Gastroesophageal sphincter (tissue), 4 donors: ENCODE measurements at regions not wholly inside any gene's neighbourhood (a gene's known extent, or its start where the extent isn't known, plus 50 kb on each side); places are given as distances from the start of the nearest gene placed in this dataset.
"Not testable (repeated sequence)": the region's sequence is repeated elsewhere in the genome, so short reads cannot be mapped to it uniquely, and the experiment has no call there.

Experiments used
- ATAC-seq: fragments of 150-250 bp; one replicate; pipeline ENCODE4 v1.9.1; 2016; ENCODE audit warnings: mild to moderate bottlenecking, moderate library complexity
- H3K27ac ChIP-seq, 4 donors: fragments of 200-600 bp; sonication (generic) in 3 of 4; 1 replicate in 3 of 4; 2 replicates in 1 of 4; pipeline ENCODE4 v1.5.1; 2016 to 2019
- H3K27me3 ChIP-seq: fragments of 200-600 bp; sonication (generic); one replicate; pipeline ENCODE4 v1.5.1; 2019
- H3K36me3 ChIP-seq, 2 donors: fragments of 200-600 bp; sonication (generic); one replicate each; pipeline ENCODE4 v1.5.1; 2019; ENCODE audit warnings: control low read depth in 1 of 2
- H3K4me1 ChIP-seq, 3 donors: fragments of 200-600 bp; sonication (generic); 1 replicate in 2 of 3; 2 replicates in 1 of 3; pipeline ENCODE4 v1.5.1; 2016 to 2019; ENCODE audit warnings: control low read depth in 2 of 3
- H3K4me3 ChIP-seq, 2 donors: fragments of 200-600 bp; sonication (generic); one replicate each; pipeline ENCODE4 v1.5.1; 2019; ENCODE audit warnings: mild to moderate bottlenecking in 1 of 2, moderate library complexity in 1 of 2
- H3K9me3 ChIP-seq, 3 donors: fragments of 200-600 bp; sonication (generic); one replicate each; pipeline ENCODE4 v1.5.1; 2017 to 2019; ENCODE audit warnings: control low read depth in 2 of 3
- CTCF ChIP-seq, 4 experiments: fragments of 200-600 bp in 2 of 4; fragments of 450-650 bp in 2 of 4; sonication (generic) in 1 of 4; IDR thresholded peaks; one replicate each; pipeline ENCODE4 v1.5.1; 2017 to 2019; ENCODE audit warnings: antibody characterized with exemption in 4 of 4, mild to moderate bottlenecking in 2 of 4, moderate library complexity in 2 of 4
- EP300 ChIP-seq: sonication (generic); formaldehyde crosslinking; IDR thresholded peaks from one replicate; pipeline ENCODE4 v1.6.1; 2017; ENCODE audit warnings: antibody characterized with exemption, mild to moderate bottlenecking
- POLR2A ChIP-seq, 2 donors: fragments of 450-650 bp; IDR thresholded peaks; one replicate each; pipeline ENCODE4 v1.6.1; 2017; ENCODE audit warnings: antibody characterized with exemption in 2 of 2, mild to moderate bottlenecking in 2 of 2, moderate library complexity in 1 of 2
- POLR2AphosphoS5 ChIP-seq: sonication (generic); formaldehyde crosslinking; IDR thresholded peaks from one replicate; pipeline ENCODE4 v1.6.1; 2017; ENCODE audit warnings: antibody characterized with exemption
- WGBS, 2 donors: methylation state at CpG; one replicate each; pipeline ENCODE4 v1.1.5; 2018; ENCODE audit warnings: low coverage in 1 of 2; 5-methylcytosine and 5-hydroxymethylcytosine counted together

GRCh38 chr2:188695953-188696352, 278.2 kb upstream of the COL3A1 start:
- H3K27ac ChIP-seq, result no peak overlapping the region

GRCh38 chr2:188698151-188698550, 276.0 kb upstream of the COL3A1 start:
- H3K4me3 ChIP-seq, ATAC-seq, H3K4me1 ChIP-seq, H3K36me3 ChIP-seq, H3K27me3 ChIP-seq, H3K27ac ChIP-seq, H3K9me3 ChIP-seq: not testable (repeated sequence)
- 88% methylated on average over 1 of the region's 1 CpG; no CpG with 5 or more reads in 1 of the 2 donors for whole genome bisulfite sequencing, 2 donors

More at GRCh38 chr2:188695953-188696352, 278.2 kb upstream of the COL3A1 start:
- no peak for ATAC-seq
- WGBS, 2 donors, result 42 to 63% methylated on average over 3 of the region's 3 CpGs
- H3K36me3 ChIP-seq, result no peaks in the 10 kb centered on the region
- H3K9me3 ChIP-seq, result no peaks in the 10 kb centered on the region
- H3K4me1 ChIP-seq, result no peaks in the 10 kb centered on the region
- no peaks in the 10 kb centered on the region for H3K27me3 ChIP-seq
- TF ChIP-seq POLR2AphosphoS5, result no peak
- no peak for TF ChIP-seq CTCF (IDR thresholded peaks at IDR 0.05)
- no peak for TF ChIP-seq EP300
- no peak for TF ChIP-seq POLR2A (IDR thresholded peaks at IDR 0.05)
- no peak overlapping the region for H3K4me3 ChIP-seq

- Histone ChIP-seq H3K4me3 (no peak overlapping the region), H3K27ac (no peak overlapping the region), H3K27me3 (no peaks in the 10 kb centered on the region), H3K9me3 (no peaks in the 10 kb centered on the region), H3K4me1 (no peaks in the 10 kb centered on the region), H3K36me3 (no peaks in the 10 kb centered on the region)
- no peak for ATAC-seq
- TF ChIP-seq POLR2A (IDR thresholded peaks at IDR 0.05) (no peak), EP300 (no peak), CTCF (IDR thresholded peaks at IDR 0.05) (no peak), POLR2AphosphoS5 (no peak)
- 69 to 70% methylated on average over 2 of the region's 2 CpGs for WGBS, 2 donors
These were observed 272.3 kb upstream of the COL3A1 start for GRCh38 chr2:188701836-188702235.

GRCh38 chr2:188705191-188705590, 269.0 kb upstream of the COL3A1 start:
- TF ChIP-seq CTCF (IDR thresholded peaks at IDR 0.05) (no peak), POLR2AphosphoS5 (no peak), EP300 (no peak), POLR2A (IDR thresholded peaks at IDR 0.05) (no peak)
- ATAC-seq, result no peak
- Histone ChIP-seq H3K36me3 (no peaks in the 10 kb centered on the region), H3K27me3 (no peaks in the 10 kb centered on the region), H3K4me3 (no peak overlapping the region), H3K4me1 (no peaks in the 10 kb centered on the region), H3K9me3 (no peaks in the 10 kb centered on the region), H3K27ac (no peak overlapping the region)
- 88 to 94% methylated on average over 2 of the region's 2 CpGs for WGBS, 2 donors

- TF ChIP-seq POLR2A (IDR thresholded peaks at IDR 0.05) (no peak), POLR2AphosphoS5 (no peak), CTCF (IDR thresholded peaks at IDR 0.05) (no peak), EP300 (no peak)
- H3K4me1 ChIP-seq, result no peaks in the 10 kb centered on the region
- no peak for ATAC-seq
- H3K9me3 ChIP-seq, result peaks cover 0 to 8% (median 0%) of the 10 kb centered on the region in 3 donors
- H3K36me3 ChIP-seq, result no peaks in the 10 kb centered on the region
- no peaks in the 10 kb centered on the region for H3K27me3 ChIP-seq
- WGBS, 2 donors, result 85 to 100% methylated on average over 1 of the region's 1 CpG
- H3K27ac ChIP-seq, result no peak overlapping the region
- no peak overlapping the region for H3K4me3 ChIP-seq
These were observed 260.2 kb upstream of the COL3A1 start for GRCh38 chr2:188713961-188714360.
